ENCODE measurements at regions not wholly inside any gene's neighbourhood (a gene's known extent, or its start where the extent isn't known, plus 50 kb on each side); places are given as distances from the start of the nearest gene placed in this dataset.

DNA sequence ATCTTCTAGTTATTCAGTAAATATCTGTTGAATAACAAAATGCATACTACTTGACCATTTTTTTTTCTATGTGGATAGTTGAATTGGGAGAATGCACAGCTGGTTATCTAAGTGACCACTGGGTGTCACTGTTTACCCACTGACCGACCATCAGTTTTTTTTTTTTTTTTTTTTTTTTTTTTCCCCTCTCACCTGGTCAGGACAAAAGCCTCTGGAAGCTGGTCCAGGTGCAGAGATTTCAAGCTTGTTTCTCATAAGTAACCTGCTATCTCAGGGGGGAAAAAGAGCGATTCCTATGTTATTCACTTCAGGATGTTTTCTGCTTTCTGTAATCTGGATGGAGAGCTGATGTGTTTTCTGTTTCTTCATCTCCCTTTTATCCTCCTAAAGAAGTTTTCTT is 256.0 kb downstream of the DCDC2C start:
- TF ChIP-seq, protein P1, sequence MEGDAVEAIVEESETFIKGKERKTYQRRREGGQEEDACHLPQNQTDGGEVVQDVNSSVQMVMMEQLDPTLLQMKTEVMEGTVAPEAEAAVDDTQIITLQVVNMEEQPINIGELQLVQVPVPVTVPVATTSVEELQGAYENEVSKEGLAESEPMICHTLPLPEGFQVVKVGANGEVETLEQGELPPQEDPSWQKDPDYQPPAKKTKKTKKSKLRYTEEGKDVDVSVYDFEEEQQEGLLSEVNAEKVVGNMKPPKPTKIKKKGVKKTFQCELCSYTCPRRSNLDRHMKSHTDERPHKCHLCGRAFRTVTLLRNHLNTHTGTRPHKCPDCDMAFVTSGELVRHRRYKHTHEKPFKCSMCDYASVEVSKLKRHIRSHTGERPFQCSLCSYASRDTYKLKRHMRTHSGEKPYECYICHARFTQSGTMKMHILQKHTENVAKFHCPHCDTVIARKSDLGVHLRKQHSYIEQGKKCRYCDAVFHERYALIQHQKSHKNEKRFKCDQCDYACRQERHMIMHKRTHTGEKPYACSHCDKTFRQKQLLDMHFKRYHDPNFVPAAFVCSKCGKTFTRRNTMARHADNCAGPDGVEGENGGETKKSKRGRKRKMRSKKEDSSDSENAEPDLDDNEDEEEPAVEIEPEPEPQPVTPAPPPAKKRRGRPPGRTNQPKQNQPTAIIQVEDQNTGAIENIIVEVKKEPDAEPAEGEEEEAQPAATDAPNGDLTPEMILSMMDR (IDR thresholded peaks at IDR 0.05; ENCODE audit: extremely low read depth, missing control alignments): peak; percentile 37
- peak; percentile 66 for DNase-seq (ENCODE audit: low spot score)

DNA sequence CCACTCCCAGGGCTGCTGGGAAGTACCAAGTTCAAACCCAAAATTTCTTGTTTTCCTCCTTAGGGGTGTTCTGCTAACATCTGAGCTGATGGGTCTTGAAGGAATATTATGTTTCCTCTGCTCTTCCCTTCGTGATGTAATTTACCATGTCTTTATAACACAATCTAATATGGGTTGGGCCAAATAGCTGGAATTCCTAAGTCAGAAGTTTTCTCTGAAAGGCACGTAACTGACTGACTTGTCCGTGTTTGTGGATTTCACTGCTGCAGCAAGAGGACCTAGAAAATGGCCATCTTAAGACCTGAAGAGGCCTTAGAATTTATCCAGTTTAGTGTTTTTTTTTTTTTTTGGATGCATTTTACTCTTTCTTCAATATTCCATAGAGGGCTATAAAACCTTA is 256.7 kb downstream of the DCDC2C start:
- no peak for DNase-seq (ENCODE audit: low spot score)
- TF ChIP-seq, protein P1 (IDR thresholded peaks at IDR 0.05; ENCODE audit: extremely low read depth, missing control alignments): no peak

DNA sequence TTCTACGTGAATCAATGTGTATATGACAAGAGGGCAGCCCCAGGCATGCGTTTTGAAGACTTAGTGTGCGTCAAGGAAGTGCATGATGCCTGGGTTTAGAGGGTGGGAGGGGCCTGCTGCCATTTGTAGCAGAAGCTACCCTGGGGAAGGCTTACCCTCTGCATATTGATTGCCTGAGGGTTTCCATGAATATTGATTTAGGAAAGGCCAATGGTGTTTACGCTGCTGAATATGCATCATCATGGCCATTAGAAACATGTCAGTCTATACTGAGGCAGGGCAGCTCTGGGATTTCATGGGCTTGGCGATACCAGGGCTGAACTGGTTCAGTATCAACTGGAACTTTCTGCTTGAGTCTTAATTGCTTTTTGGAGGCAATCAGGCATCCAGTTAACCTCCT is 259.3 kb downstream of the DCDC2C start:
- no peak for DNase-seq (ENCODE audit: low spot score)
- TF ChIP-seq, protein P1 (IDR thresholded peaks at IDR 0.05; ENCODE audit: extremely low read depth, missing control alignments): no peak

DNA sequence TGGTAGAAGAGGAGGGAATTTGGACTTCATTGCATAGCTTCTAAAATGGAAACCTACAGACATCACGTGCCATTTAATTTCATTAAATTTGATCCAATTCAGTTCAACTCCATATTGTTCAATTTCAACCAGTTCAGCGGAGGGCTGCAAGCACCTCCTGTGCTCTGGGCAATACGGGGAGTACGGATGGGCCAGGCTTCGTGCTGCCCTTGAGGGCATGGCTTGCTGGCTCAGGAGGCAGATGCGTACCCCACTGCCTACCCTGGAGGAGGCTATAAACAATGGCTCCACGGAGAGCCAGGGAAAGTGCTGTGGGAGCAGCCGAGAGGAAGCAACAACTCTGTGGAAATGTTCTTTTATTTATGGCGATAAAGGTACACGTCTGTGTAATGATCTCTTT is 261.8 kb downstream of the DCDC2C start:
- TF ChIP-seq, protein P1 (IDR thresholded peaks at IDR 0.05; ENCODE audit: extremely low read depth, missing control alignments): no peak
- no peak for DNase-seq (ENCODE audit: low spot score)

DNA sequence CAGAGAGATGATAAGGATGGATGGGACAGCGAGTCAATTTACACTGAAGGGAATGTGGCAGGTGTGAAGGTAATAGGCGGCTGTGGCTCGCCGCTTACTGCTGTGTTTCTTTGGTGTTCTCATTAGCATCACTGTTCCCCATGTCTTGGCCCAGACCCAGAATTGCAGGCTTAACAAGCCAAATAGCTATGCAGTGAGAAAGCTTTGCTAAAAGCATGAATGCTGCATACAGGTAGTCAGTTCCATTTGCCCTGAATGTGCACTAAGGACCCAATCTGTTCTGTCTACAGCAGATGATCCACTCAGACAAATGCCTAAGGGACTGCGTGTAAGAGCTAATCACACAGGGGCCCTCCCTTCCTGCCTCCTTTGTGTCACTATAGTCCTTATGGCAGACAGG is 262.6 kb downstream of the DCDC2C start:
- no peak for DNase-seq (ENCODE audit: low spot score)
- TF ChIP-seq, protein P1 (IDR thresholded peaks at IDR 0.05; ENCODE audit: extremely low read depth, missing control alignments): no peak

DNA sequence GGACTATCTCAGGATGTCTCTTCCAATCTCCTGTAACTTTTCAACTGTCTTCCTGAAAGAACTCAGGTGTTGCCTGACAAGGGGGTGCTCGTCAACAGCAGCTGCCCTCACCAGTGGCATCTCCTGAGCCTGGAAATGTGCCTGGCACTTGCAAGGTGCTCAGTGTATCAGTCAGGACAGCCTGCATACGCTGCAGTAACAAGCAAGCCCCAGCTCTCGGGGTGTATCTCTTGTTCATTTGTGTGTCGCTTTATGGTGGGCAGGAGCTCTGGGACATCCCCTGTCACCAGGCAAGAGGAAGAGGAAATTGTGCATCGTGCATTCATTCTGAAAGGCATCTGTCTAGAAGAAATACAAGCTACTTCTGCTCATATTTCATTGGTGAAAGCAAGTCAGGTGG is 263.1 kb downstream of the DCDC2C start:
- TF ChIP-seq, protein P1 (IDR thresholded peaks at IDR 0.05; ENCODE audit: extremely low read depth, missing control alignments): no peak
- no peak for DNase-seq (ENCODE audit: low spot score)

DNA sequence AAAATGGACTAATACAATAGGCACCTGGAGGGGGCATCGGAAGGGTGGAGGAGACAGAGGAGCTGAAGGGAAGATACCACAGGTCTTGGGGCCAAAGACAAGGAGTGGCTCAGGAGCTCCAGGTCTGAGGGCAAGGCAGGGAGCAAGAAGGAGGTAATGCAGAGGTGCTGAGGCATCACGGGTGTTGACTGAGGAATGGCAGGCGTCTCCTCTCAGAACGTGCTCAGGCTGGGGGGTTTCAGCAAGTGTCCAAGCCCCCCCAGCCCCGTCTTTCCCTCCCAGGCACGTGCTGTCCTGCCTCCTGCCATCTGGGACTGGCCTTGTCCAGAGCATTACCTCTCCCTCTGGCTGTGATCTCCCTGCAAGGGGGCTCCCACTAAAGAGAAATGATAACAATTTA is 265.4 kb downstream of the DCDC2C start:
- TF ChIP-seq, protein P1 (IDR thresholded peaks at IDR 0.05; ENCODE audit: extremely low read depth, missing control alignments): no peak
- DNase-seq (ENCODE audit: low spot score): no peak

Measured in GM20000 (cell line).